Gastrocnemius medialis (tissue), 4 donors: ENCODE measurements at regions not wholly inside any gene's neighbourhood (a gene's known extent, or its start where the extent isn't known, plus 50 kb on each side); places are given as distances from the start of the nearest gene placed in this dataset.

Source experiments
- CTCF ChIP-seq, 5 experiments: fragments of 450-650 bp in 3 of 5; fragments of 200-600 bp in 2 of 5; sonication (generic) in 2 of 5; IDR thresholded peaks in 4 of 5; conservative IDR thresholded peaks in 1 of 5; 1 replicate in 4 of 5; 2 replicates in 1 of 5; pipeline ENCODE4 v1.5.1; 2016 to 2019; ENCODE audit warnings: antibody characterized with exemption in 5 of 5, mild to moderate bottlenecking in 3 of 5, moderate library complexity in 3 of 5
- POLR2A ChIP-seq, 2 donors: fragments of 450-650 bp; IDR thresholded peaks; one replicate each; pipeline ENCODE4 v1.6.1; 2017; ENCODE audit warnings: antibody characterized with exemption in 2 of 2, mild to moderate bottlenecking in 2 of 2, moderate library complexity in 2 of 2

DNA sequence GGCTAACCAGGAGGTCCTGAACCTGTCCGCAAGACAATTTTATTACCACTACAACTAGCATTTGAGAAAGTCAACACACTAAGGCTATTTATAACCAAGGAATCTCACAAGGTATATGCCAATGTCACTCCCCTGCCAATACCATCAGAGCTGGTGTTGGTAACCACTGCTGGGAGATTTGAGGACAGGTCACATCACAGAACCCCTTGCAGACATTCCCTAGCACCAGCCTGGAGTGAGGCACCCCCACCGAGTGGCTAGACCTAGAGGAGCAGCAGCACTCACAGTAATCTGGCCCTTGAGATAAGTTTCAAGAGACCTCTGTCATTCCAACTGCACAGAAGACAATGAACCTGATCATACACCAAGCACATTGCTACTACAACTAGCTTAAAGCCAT lies 483.2 kb downstream of the MMUT start:
- TF ChIP-seq CTCF (IDR thresholded peaks at IDR 0.05 in 4 of 5, conservative IDR thresholded peaks at IDR 0.05 in 1 of 5) (no peak), POLR2A (IDR thresholded peaks at IDR 0.05) (no peak)
